GM18508 (cell line): ENCODE measurements at regions not wholly inside any gene's neighbourhood (a gene's known extent, or its start where the extent isn't known, plus 50 kb on each side); places are given as distances from the start of the nearest gene placed in this dataset.

ENCODE experiments used
- ATAC-seq: cut with Tn5 transposase; IDR thresholded peaks from one replicate; pipeline ENCODE4 v1.9.1; 2021; ENCODE audit warnings: moderate number of reproducible peaks; ENCODE audit not compliant: insufficient read depth, unreplicated experiment

GRCh38 chr15:47587940-47588802 lies 129.1 kb upstream of the SEMA6D start:
- no peak for ATAC-seq

GRCh38 chr15:47588958-47589357 lies 128.3 kb upstream of the SEMA6D start:
- ATAC-seq = no peak

DNA sequence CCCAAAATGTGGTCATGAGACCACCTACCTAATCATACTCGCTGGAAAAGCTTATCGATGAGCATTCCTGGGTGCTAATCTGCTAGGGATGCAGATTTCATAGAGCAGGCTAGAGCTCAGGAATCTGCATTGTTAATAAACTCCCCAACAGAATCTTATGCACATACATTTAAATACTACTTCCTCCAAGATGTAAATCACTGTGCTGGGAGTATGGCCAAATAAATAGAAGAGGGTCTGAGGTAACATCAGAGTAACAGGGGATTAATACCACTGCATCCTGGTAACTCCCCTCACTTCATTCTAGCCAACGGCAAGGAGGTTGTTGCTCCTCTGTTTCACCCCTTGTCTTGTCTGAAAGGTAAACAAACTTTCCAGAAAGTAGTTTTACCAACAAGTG lies 118.3 kb upstream of the SEMA6D start:
- ATAC-seq = no peak

DNA sequence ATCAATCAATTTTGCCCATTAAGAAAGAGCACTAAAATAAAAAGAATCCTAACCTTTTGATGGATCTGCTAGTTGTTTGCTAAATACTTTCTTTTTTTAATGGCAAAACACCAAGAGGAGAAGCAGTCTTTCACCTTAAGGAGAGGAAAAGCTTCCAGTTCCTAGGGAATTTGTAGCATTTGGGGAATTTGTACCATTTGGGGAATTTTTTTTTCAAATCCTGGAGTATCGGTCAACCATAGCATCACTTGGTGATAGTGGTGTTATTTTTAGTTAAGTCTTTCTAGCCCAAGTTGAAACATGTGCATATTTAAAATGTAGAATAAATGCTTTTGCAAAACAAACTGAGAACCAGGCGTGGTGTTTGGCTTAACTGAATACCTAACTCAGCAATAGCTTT lies 117.5 kb upstream of the SEMA6D start:
- ATAC-seq = no peak

GRCh38 chr15:47602121-47602520 lies 115.2 kb upstream of the SEMA6D start:
- no peak for ATAC-seq

DNA sequence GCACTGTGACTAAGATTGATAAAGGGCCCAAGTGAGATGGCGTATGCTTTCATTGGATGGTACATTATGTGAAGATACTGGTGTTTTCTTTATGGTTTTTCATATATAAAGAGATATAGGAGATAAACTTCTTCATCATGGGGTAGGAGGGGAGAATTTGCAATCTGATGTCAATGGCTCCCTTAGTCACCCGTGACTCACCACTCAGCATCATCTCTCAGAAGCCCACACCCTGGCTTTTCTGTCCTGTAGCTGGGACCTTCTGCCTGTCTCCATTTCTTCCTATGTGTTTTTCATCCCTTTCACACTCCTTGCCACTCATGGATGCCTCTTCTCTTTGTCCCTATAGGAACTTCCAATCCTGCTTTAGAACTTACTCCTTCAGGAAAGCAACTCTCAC lies 114.3 kb upstream of the SEMA6D start:
- no peak for ATAC-seq

DNA sequence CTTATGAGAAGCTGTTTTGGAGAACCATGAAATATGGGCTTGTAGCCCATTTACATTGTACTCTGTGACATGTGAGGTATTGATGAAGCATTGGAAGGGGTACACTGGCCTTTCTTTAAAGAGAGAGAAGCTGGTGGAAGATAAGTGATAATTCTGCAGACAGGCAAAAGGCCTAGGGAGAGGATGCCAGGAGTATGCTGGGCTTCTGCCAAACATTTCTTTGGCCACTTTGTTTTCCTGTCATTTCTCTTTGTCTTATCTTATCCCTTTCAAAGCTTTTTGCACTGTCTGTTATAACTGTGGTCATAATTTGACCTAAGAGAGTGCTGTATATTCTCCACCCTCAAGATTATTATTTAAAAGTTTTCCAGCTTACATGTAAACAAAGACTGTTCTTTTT lies 109.6 kb upstream of the SEMA6D start:
- no peak for ATAC-seq

DNA sequence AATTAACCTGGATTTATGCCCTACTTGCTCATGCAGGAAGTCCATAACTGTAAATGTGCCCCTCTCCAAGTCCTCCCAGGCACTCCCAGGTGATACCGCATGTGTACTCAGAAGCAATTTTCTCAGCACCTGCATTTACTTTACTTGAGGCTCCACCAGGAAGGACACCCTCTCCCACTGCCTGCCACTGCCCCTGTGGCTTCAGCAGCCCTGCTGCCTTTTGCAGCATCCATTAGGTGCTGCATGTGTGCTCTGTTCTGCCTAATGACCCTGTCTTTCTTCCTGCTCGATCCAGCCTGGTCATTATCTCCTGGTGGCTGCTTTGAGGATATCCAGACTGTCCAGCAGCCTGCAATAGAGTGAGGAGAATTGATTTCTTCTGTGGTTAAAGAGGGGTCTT lies 107.6 kb upstream of the SEMA6D start:
- no peak for ATAC-seq

- ATAC-seq = no peak
Observed at GRCh38 chr15:47610736-47611135, 106.6 kb upstream of the SEMA6D start.

DNA sequence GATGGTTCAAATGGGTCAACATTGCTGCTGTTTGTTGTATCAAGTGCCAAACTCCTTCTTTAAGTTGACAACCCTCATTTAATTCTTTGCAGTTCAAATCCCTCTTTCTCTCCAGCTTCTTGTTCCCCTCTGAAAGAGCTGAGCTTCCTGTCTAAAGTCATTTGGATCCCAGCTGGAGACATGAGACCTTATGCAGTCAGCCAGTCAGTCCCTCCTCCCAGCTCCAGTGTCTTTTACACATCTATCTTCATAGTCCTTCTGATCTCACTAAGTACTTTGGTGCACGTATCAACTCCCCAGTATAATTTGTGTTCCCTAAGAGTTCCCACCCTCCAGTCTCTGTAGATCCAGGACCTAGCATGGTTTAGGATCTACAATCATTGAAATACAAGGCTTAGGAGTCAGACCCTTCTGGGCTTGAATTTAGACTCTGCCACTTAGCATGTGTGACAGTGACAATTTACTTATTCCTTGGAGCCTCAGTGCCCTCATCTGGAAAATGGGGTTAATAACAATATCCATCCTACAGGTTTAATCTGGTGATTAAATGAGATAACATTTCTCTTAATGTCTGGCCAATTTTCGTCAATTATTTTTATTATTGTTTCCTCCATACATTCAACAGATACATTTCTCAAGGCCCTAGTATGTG lies 102.8 kb upstream of the SEMA6D start:
- no peak for ATAC-seq

DNA sequence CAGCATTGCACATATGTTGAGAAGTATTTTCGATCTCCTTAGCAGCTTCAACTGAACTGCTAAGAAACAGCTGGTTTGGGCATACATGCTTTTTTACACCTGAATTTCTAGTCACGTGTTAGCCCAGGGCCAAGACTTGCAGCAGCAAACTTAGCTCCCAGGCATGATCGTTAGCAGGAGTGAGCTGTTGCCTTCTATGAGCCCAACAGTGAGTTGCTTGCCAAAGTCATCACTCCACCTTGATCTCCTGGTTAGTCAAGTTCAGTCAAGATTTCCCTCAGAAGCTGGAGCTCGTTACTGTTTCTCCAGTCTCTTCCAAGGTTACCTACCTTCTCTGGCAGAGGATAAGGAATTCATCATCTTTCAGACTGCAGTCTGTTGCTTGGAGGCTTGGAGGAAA lies 100.4 kb upstream of the SEMA6D start:
- ATAC-seq = no peak

DNA sequence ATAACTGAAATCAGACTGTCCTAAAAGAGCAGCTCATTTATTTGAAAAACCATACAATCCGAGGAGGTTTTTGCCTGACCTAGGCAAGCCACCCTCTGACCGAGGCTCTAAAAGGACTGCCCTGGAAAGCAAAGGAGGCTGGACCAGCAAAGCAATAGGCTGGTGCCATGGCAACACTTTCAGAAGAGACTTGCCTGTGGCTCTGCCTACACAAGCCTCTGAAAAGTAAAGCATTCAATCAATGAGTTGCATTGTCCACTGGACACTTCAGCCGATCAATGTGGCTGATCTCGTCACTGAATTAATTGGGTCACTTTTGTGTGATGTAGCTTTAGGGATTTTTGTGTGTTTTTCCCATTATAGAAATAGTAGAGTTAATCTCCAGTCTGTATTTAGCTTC lies 99.1 kb upstream of the SEMA6D start:
- ATAC-seq = no peak

GRCh38 chr15:47620960-47621681 lies 96.2 kb upstream of the SEMA6D start:
- ATAC-seq = no peak

DNA sequence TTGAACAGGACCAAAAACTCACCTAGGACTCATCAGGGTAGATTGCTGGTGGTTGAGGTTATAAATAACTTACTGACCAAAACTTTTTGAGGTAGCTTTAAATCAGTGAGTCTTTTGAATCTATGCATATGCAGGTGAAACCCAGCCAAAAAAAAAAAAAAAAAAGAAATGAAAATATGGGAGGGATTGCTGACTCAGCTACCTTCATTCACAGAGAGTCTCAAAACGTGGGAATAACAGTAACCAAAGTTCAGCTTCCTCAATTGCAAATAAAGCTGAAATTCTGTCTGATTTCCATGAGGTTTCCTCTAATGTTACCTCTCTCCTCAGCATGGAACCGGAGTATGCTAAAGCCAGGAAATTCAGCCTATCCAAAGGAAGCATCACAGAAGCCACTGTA lies 95.2 kb upstream of the SEMA6D start:
- ATAC-seq = no peak

DNA sequence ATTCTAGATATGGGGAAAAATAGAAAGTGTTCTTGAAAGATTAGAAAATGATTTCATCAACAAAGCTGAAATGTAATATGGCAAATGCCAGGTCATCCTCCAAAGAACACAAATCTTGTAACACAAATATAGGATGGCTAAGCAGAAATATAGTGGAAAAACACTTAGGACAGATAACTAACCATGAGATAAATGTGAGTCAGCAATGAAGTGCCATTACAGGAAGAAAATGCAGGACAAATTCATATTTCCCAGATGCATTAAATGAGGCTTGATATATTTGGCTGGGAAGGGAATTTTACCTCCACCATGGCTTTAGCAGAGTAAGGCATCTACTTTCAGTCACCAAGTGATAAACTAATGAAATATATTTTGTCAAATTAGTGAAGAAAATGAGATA lies 92.8 kb upstream of the SEMA6D start:
- ATAC-seq = no peak

- no peak for ATAC-seq
Observed at GRCh38 chr15:47639042-47639441, 78.3 kb upstream of the SEMA6D start.

- no peak for ATAC-seq
Observed at GRCh38 chr15:47640079-47640478, 77.2 kb upstream of the SEMA6D start.

- ATAC-seq = no peak
Observed at GRCh38 chr15:47640901-47641300, 76.4 kb upstream of the SEMA6D start.

GRCh38 chr15:47644722-47645121 lies 72.6 kb upstream of the SEMA6D start:
- ATAC-seq = no peak

DNA sequence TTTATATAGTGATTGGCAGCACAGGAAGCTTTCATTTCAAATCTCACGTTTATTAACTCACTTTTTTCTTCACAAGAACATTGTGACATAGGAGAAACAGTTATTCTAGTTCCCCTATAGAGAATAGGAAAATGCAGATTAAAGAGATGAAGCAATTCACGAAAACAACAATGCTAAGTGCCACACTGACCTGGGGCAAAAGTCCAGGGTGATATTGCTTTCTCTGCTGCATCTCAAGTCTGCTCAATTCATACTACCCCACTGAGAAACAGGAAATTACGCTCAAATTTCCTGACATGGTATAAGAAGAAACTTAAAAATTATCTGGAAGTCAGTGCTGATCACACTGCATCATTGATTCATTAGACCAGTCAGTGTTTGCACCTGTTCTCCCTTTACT lies 66.7 kb upstream of the SEMA6D start:
- ATAC-seq = no peak

GRCh38 chr15:47652328-47652727 lies 65.0 kb upstream of the SEMA6D start:
- ATAC-seq = no peak
